AG09309 (cell line): ENCODE measurements at regions not wholly inside any gene's neighbourhood (a gene's known extent, or its start where the extent isn't known, plus 50 kb on each side); places are given as distances from the start of the nearest gene placed in this dataset.
A peak's percentile ranks its signal among the peaks of the same experiment; 100 is the strongest.

Experiments used
- DNase-seq: peaks from one replicate; pipeline ENCODE4 v3.0.0-alpha.2; 2010; ENCODE audit warnings: low read depth
- H3K4me3 ChIP-seq: 2 replicates; pipeline ENCODE4 v1.5.1; 2011; ENCODE audit warnings: mild to moderate bottlenecking, low read depth, low read length, moderate library complexity; ENCODE audit not compliant: control insufficient read depth
- TF ChIP-seq, protein P1 (sequence below): IDR thresholded peaks from 2 replicates; pipeline ENCODE4 v1.5.1; 2011; ENCODE audit warnings: mild to moderate bottlenecking, low read depth, low read length, inconsistent platforms; ENCODE audit not compliant: insufficient read depth, control insufficient read depth; ENCODE audit errors: missing control alignments

GRCh38 chr6:122028933-122029522 lies 370.4 kb upstream of the HSF2 start:
- TF ChIP-seq, protein P1, sequence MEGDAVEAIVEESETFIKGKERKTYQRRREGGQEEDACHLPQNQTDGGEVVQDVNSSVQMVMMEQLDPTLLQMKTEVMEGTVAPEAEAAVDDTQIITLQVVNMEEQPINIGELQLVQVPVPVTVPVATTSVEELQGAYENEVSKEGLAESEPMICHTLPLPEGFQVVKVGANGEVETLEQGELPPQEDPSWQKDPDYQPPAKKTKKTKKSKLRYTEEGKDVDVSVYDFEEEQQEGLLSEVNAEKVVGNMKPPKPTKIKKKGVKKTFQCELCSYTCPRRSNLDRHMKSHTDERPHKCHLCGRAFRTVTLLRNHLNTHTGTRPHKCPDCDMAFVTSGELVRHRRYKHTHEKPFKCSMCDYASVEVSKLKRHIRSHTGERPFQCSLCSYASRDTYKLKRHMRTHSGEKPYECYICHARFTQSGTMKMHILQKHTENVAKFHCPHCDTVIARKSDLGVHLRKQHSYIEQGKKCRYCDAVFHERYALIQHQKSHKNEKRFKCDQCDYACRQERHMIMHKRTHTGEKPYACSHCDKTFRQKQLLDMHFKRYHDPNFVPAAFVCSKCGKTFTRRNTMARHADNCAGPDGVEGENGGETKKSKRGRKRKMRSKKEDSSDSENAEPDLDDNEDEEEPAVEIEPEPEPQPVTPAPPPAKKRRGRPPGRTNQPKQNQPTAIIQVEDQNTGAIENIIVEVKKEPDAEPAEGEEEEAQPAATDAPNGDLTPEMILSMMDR = no peak
- no peak for DNase-seq
- no peak overlapping the region for H3K4me3 ChIP-seq

GRCh38 chr6:122033564-122034181 lies 365.8 kb upstream of the HSF2 start:
- H3K4me3 ChIP-seq = no peak overlapping the region
- DNase-seq = peak; percentile 50
- TF ChIP-seq, protein P1 = peak; percentile 44

DNA sequence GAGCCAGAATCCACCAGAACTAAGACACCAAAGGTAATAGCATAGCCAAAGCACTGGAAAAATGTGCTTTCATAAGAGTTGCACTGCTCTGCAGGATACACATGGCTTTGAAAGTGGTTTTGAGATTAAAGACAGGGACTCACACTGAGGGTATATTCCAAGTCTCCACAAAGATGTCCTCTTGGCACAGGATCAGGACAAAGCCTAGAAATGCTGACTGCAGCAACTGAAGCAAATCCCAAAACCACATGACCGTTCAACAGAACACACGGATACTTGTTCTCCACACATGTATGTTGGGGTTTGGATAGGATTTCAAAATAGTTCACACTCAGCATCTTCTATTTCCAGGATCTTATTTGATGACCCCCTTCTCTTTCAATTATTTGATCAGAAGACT lies 364.3 kb upstream of the HSF2 start:
- no peak overlapping the region for H3K4me3 ChIP-seq
- no peak for DNase-seq
- TF ChIP-seq, protein P1 = no peak

GRCh38 chr6:122040261-122040660 lies 359.2 kb upstream of the HSF2 start:
- H3K4me3 ChIP-seq = no peak overlapping the region
- DNase-seq = no peak
- TF ChIP-seq, protein P1 = no peak

DNA sequence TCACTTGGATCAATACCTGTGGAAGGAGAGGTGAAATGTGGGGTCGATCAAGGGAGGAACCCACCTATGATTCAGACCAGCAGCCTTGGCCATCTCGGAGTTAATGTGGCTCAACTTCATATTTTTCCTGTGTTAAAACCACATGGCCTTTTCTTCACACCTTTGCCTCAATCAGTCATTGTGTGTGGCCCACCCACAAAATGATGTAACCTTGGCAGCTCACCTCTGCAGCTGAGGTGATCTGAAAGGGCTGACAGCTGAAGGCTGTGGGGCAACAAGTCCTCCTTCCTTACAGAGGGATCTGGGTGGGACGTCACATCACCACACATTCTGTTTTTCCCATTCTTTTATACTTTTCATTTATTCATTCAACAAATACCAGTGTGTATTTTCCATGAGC lies 357.1 kb upstream of the HSF2 start:
- TF ChIP-seq, protein P1 = no peak
- no peak overlapping the region for H3K4me3 ChIP-seq
- DNase-seq = no peak

DNA sequence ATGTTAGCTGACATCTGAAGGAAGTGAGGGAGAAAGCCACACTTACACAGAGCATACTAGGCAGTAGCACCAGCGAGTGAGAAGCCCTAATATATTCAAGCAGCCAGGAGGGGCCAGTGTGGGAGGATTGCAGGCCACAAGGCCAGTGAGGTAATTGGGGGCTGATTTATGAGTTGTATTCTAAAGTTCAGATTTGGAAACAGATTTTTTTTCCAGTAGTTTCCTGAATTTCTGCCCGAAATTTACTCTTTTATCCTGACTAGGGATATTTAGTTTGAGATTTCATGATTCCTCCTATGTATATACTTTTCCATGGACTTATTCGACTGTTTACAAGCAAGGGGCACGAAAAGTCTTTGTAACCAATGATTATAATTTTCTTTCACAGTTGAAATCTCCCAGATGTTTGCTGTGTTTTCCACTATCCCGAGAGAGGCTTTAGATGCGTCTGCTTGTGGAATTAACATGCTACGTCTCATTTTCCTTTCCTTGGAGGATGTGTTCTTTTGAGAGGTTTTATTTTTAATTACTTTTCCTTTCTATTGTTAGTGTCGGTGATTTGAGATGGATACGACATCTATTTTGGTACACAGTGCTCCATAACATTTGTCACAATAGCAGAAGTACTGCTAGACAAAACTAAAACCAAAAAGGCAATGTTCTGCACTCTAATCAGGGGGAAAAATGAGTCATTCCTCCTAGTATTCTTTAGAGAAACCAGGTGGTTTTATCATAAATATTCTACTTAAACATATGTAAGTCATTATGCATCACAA lies 356.3 kb upstream of the HSF2 start:
- DNase-seq = no peak
- TF ChIP-seq, protein P1 = no peak
- H3K4me3 ChIP-seq = no peak overlapping the region
